Thyroid gland (tissue), 4 donors: ENCODE measurements at regions not wholly inside any gene's neighbourhood (a gene's known extent, or its start where the extent isn't known, plus 50 kb on each side); places are given as distances from the start of the nearest gene placed in this dataset.

Source experiments
- CTCF ChIP-seq, 6 experiments: fragments of 200-600 bp in 3 of 6; fragments of 450-650 bp in 3 of 6; sonication (generic) in 3 of 6; IDR thresholded peaks; one replicate each; pipeline ENCODE4 v1.5.1; 2016 to 2019; ENCODE audit warnings: antibody characterized with exemption in 6 of 6, mild to moderate bottlenecking in 2 of 6, inconsistent platforms in 1 of 6, moderate library complexity in 1 of 6
- POLR2A ChIP-seq, 2 donors: fragments of 450-650 bp; IDR thresholded peaks; one replicate each; pipeline ENCODE4 v1.6.1; 2017; ENCODE audit warnings: antibody characterized with exemption in 2 of 2, mild to moderate bottlenecking in 2 of 2, moderate library complexity in 1 of 2

GRCh38 chr7:89837515-89837914 is 316.8 kb upstream of the STEAP1 start:
- TF ChIP-seq CTCF (IDR thresholded peaks at IDR 0.05) = no peak
- TF ChIP-seq POLR2A (IDR thresholded peaks at IDR 0.05) = no peak
